ENCODE measurements at regions not wholly inside any gene's neighbourhood (a gene's known extent, or its start where the extent isn't known, plus 50 kb on each side); places are given as distances from the start of the nearest gene placed in this dataset.
"Not testable (repeated sequence)": the region's sequence is repeated elsewhere in the genome, so short reads cannot be mapped to it uniquely, and the experiment has no call there.

DNA sequence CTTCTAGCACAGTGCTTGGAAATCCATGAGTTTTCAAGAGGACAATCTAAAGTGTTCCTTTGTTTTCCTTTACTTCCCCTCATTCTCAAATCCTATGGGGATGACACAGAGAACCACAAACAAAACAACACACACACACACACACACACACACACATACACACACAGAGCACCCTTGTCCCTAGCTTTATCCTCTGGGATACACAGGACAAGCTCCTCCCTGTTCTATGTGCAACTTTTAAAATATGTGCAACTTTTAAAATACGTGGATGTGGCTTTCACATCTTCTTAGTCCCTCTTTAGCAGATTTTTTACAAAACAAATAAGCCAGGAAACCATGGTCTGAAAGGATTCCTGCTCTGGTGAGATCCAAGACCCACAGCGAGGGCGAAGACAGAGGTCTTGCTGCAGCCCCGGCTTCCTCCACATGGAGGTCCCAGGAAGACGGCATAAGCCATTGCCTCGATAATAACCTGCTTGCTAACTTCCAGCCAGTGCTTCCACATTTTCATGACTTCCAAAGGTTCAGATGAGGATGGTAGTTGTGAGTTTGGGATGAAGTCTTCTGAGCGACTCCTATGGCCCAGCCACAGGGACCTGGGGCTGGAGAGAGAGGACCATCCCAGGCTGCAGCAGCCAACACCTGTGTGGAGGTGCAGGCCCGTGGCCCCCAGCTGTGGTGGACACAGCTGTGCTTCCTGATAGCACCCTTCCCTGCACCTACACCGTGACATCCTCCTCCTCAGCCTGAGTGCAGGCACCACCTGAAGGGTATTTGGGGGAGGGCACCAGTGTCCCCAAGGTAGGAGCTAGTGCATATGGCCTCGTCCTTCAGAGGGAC lies 62.8 kb upstream of the CD93 start:
- no peak for DNase-seq

- no peak for DNase-seq
These were observed 62.0 kb upstream of the CD93 start for GRCh38 chr20:23147964-23148730.

DNA sequence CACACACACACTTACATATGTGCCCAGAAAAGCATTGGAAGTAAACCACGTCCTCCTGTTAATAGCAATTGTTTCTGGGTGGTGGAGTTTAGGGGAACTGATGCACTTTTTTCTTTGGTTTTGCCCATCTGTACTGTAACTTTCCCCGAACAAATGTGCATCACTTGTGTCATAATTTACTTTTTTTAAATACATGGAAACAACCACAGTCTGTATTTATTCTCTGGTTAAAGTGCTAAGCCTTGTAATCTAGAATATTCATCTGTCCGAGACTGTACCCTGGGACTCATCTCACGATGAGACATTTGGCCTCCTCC lies 61.5 kb upstream of the CD93 start:
- no peak for DNase-seq

DNA sequence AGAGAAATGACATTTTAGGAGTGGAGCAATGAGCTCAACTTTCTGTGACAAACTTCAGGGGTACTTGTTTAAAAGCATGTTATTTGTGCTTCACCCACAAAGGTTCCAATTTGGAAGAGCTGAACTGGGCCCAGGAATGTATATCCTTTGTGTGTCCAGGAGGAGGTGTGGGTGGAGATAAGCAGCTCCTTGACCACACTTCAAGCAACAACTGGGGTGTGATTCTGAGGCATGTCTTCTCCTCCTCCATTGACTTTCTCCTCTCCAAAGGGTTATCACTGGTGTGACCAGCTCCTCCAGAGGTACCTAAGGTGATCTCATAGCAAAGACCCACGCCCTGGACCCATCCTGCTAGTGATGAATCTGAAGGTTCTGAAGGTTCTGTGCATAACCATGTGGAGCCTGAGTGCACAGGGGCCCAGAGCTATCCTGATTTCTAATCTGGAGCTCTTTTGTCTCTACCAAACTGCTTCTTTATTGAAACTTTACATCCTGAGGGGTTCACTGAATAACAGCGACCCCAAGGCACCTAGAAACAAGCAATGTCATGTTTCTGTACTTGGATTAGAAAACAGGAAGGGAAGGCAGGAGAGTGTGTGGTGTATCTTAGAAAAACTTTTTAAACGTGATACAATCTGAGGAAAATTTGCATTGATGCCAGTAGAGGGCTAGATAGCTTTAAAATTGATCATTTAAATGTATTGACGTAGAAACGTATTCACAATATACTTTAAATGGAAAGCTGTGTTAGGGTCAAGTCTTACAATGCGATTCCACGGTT lies 60.9 kb upstream of the CD93 start:
- no peak for DNase-seq

DNA sequence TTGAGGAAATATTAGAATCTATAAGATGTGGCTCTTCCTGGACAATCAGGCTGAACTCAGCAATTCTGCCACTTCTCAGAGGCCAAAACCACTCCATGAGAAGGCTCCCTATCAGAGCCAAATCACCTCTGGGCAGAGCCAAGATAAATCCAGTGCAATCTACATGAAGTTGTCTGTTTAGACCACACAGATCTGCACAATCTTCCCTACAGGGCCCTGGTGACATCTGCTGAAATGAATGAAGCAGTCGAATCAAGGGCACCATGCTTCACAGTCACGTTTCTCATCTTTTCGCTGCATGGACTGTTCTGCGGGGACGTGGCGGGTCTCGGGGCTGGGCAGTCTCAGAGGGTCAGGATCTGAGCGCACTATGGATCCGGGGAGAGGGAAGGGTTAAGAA lies 60.1 kb upstream of the CD93 start:
- DNase-seq: no peak

GRCh38 chr20:23145281-23145700 lies 59.2 kb upstream of the CD93 start:
- DNase-seq: no peak

DNA sequence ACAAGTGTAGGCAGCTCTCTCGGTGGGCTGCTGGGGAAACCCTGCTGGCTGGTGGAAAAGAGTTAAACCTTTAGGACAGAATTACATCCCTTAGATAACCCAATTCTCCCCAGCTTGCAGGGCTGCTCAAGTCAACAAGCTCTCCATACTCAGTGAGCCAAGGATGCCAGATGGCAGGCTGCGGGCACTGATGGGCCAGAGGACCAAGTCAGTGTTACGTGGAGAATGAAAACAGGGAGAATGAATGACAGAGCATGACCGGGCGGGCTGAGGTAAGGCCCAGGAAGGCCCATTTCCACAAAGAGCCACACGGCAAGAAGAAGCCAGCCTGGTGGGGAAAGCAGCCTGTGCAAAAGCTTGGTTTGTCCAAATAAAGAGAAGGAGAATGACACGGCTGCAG lies 58.7 kb upstream of the CD93 start:
- no peak for DNase-seq

- DNase-seq: no peak
These were observed 58.0 kb upstream of the CD93 start for GRCh38 chr20:23143986-23144690.

- DNase-seq: no peak
These were observed 57.0 kb upstream of the CD93 start for GRCh38 chr20:23143098-23143497.

DNA sequence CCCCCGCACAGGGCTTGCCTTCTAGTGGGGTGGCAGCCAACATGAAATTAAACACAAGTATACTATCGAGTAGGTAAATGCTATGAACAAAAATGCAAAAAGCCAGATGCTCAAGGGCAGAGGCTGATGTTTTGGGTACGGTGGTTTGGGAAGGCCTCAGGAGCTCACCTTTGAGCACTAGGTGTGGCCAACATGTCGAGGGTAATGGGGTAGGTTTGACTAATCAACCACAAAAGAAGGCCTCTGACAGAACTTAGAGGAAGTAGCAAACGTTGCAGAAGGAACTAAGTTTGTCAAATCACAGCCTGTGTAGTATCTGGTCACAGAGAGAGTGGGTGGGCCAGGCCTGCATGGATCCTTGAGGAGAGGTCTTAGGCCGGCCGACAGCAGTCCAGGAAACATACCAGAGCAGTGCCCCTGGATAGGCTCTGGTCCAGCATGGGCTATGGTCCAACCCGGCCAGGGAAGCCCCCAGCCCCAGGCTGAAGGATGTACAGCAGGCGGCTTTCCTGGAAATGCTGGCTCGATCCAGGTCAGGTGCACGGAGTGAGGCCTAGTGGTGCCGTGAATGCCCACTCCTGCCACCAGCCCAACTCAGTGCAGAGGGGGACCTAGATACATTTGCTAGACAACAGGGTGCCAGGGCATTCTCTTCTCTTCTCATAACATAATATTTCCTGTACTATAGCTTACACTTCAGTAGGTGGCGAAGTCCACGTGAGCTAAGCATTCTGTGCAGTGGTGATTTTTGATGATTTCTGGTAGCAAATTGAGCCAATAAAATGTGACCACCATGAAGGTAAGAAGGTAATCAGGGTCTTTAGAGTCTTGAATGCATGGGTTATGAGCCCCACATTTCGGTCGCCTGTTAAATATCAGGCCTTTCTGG lies 56.3 kb upstream of the CD93 start:
- DNase-seq: no peak

DNA sequence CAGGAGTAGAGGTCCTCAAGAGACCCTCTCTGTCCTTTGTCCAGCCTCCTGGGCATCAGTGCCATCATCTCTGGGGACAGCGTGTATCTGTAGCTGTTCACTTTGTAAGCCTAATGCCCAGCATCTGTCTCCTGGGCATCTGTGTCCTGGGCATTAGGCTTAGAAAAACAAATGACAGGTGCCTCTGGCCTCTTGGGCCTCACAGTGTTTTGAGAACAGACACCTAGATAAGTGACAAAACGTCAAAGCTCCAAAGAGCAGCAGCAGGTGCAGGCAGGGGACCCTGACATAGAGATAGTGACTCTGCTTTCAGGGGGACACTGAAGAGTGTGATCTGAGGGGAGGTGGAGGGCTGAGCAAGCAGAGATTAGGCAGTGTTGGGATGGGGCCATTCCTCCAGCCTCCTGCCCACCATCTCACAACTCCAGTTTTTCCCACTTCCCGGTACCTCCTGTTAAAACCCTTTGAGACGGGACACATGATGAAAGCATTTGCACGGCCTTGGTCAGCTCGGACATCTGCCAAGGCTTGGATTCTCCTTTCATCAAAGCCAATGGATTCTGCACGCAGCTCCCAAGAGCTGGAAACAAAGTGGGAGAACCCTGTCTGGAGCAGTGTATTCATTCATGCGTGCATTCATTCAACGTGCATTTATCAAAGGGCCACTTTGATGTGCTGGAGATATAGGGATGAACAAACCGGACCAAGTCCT lies 55.5 kb upstream of the CD93 start:
- no peak for DNase-seq

- DNase-seq: no peak
These were observed 54.9 kb upstream of the CD93 start for GRCh38 chr20:23140991-23141390.

DNA sequence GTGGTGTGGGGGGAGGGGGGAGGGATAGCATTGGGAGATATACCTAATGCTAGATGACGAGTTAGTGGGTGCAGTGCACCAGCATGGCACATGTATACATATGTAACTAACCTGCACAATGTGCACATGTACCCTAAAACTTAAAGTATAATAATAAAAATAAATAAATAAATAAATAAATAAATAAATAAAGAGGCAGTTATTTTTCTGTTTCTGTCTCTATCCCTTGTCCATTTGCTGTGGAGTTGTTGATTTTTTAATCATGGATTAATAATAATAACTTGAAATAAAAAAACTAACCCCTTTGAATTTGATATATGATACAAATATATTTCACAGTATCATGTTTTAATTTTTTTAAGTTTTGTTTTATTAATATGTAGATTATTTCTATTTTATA lies 53.9 kb upstream of the CD93 start:
- DNase-seq: not testable (repeated sequence)

DNA sequence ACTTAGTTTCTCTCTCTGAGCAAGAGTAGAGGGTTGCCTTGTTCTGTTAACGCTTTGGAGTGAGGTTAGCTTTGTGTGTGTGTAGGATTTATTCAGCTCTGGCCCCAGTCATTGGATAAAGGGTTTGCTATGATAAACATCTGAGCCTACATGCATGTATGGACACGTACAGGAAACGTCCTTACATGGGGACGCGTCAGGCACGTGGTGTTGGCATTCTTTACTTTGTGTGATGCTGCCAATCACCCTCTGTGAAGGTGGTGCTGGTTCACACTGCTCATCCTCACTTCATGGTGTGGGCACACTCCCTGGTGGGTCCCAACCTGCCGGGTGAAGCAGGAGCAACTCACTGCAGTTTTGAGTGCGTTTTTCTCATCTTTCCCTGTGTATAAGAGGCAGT lies 53.4 kb upstream of the CD93 start:
- no peak for DNase-seq

DNA sequence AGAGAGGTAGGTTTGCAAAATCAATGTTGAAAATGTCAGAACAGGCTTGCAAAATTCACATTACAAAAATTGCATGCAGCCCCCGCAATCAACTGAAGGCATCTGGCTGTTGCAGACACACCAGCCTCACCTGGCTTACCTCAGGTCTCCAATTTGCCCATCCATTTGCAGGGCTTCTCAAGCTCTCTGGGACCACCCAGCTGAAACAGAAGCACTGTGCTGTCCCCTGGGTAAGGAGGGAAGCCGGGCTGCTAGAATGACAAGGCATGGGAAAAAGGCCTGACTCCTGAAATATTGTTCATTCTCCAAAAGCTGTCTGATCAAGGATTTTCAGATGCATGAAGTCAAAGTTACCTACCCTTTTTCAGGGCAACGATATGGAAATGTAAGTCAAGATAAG lies 52.6 kb upstream of the CD93 start:
- no peak for DNase-seq

- DNase-seq: no peak
These were observed 52.1 kb upstream of the CD93 start for GRCh38 chr20:23138226-23138625.

- DNase-seq: no peak
These were observed 51.0 kb upstream of the CD93 start for GRCh38 chr20:23136893-23137745.

DNA sequence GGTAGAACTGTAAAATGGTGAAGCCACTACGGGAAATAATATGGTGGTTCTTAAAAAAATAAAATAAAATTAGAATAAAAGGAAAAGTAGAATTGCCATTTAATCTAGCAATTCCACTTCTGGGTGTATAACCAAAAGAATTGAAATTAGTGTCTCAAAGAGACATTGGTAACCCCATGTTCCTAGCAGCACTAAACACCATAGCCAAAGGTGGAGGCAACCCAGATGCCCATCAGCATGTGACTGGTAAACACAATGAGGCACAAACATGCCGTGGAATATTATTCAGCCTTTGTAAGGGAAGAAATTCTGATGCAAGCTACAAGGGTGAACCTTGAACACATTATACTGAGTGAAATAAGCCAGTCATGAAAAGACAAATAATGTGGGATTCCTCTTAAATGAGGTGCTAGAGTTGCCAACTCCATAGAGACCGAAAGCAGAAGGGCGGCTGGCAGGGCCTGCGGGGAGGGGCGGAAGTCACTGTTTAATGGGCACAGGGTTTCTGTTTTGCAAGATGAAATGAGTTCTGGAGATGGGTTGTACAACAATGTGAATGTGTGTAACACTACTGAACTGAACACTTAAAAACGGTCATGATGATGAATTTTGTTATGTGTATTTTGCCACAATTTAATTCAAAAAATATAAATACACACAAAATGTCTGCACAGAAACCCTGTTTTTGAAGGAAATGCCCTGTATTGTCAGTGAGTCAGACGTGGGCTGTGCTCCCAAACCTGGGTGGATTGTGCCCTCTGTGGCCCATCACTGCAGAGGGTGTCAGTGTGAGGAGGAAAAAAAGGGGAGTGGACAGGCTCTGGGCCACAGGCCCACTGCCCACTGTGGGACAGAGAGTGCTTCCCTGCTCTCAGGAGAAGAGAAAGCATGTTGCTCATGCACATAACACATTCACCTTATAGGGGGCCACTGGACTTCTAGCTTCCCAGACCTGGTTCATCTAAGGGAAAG lies 49.6 kb upstream of the CD93 start:
- DNase-seq: no peak

Measured in T-helper 9 cell (primary cell).